Ascending aorta (tissue), 2 donors: ENCODE measurements at regions not wholly inside any gene's neighbourhood (a gene's known extent, or its start where the extent isn't known, plus 50 kb on each side); places are given as distances from the start of the nearest gene placed in this dataset.

Experiments used
- DNase-seq, 2 donors: peaks; one replicate each; pipeline ENCODE4 v3.0.0-alpha.2; 2019; ENCODE audit warnings: low spot score in 2 of 2
- H3K27ac ChIP-seq, 2 donors: fragments of 200-600 bp; sonication (generic); one replicate each; pipeline ENCODE4 v1.5.1; 2016 to 2017; ENCODE audit warnings: mild to moderate bottlenecking in 1 of 2
- H3K27me3 ChIP-seq: fragments of 200-600 bp; sonication (generic); one replicate; pipeline ENCODE4 v1.5.1; 2017
- H3K36me3 ChIP-seq, 2 donors: fragments of 200-600 bp; sonication (generic); one replicate each; pipeline ENCODE4 v1.5.1; 2016
- H3K4me1 ChIP-seq, 2 donors: fragments of 200-600 bp; sonication (generic); one replicate each; pipeline ENCODE4 v1.5.1; 2016 to 2017; ENCODE audit warnings: mild to moderate bottlenecking in 1 of 2
- H3K4me3 ChIP-seq, 2 donors: fragments of 200-600 bp; sonication (generic); one replicate each; pipeline ENCODE4 v1.5.1; 2016 to 2017; ENCODE audit warnings: mild to moderate bottlenecking in 1 of 2
- H3K9me3 ChIP-seq, 2 donors: fragments of 200-600 bp; sonication (generic); one replicate each; pipeline ENCODE4 v1.5.1; 2016
- intact Hi-C: fragments of 100-400 bp; cut with DNase I; formaldehyde crosslinking; loops from one replicate; pipeline ENCODE4 v1.15.1; 2023
- TF ChIP-seq, protein P1 (sequence below), 3 experiments: fragments of 200-600 bp in 2 of 3; fragments of 450-650 bp in 1 of 3; sonication (generic) in 2 of 3; IDR thresholded peaks; one replicate each; pipeline ENCODE4 v1.5.1; 2016 to 2019; ENCODE audit warnings: antibody characterized with exemption in 3 of 3, mild to moderate bottlenecking in 1 of 3, moderate library complexity in 1 of 3

DNA sequence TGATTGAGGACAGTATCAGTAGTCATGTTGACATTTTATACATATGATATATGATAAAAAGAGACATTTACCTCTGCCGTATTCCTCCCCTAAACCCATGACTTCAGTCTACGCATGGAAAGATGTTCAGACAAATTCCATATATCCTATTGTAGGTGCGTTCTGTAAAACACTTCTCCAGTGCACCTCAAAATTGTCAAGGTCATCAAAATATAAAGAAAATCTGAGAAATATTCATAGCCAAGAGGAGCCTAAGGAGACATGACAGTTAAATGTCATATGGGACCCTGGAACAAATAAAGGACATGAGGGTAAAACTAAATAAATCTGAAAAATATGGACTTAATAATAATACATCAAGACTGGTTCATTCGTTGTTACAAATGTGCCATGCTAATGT, 71.5 kb downstream of the CCER1 start:
- no peaks in the 10 kb centered on the region for H3K36me3 ChIP-seq
- H3K4me3 ChIP-seq, result no peak overlapping the region
- H3K4me1 ChIP-seq, result no peaks in the 10 kb centered on the region
- DNase-seq, result no peak
- H3K9me3 ChIP-seq, result no peaks in the 10 kb centered on the region
- TF ChIP-seq, protein P1, sequence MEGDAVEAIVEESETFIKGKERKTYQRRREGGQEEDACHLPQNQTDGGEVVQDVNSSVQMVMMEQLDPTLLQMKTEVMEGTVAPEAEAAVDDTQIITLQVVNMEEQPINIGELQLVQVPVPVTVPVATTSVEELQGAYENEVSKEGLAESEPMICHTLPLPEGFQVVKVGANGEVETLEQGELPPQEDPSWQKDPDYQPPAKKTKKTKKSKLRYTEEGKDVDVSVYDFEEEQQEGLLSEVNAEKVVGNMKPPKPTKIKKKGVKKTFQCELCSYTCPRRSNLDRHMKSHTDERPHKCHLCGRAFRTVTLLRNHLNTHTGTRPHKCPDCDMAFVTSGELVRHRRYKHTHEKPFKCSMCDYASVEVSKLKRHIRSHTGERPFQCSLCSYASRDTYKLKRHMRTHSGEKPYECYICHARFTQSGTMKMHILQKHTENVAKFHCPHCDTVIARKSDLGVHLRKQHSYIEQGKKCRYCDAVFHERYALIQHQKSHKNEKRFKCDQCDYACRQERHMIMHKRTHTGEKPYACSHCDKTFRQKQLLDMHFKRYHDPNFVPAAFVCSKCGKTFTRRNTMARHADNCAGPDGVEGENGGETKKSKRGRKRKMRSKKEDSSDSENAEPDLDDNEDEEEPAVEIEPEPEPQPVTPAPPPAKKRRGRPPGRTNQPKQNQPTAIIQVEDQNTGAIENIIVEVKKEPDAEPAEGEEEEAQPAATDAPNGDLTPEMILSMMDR (IDR thresholded peaks at IDR 0.05), result no peak
- no peaks in the 10 kb centered on the region for H3K27me3 ChIP-seq
- H3K27ac ChIP-seq, result no peak overlapping the region
- intact Hi-C loops, result no loop called here

DNA sequence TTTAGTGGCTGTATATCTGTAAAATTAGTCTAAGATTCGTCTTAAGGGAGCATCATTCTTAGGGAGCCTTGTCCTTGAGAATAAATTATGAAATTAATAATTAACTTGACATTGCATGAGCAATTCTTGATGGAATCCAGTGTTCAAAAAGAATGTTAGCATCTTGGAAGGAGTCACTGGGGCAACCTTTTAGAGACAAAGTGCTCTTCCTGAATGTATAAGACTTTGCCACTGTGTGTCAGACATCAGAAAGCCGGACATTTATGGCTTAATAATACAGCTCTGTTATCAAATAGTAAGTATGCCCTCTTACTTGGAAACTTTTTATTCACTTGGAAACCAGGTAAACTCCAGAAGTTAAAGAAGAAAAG, 83.3 kb downstream of the CCER1 start:
- TF ChIP-seq, protein P1 (IDR thresholded peaks at IDR 0.05), result no peak
- intact Hi-C loops, result no loop called here
- DNase-seq, result no peak

DNA sequence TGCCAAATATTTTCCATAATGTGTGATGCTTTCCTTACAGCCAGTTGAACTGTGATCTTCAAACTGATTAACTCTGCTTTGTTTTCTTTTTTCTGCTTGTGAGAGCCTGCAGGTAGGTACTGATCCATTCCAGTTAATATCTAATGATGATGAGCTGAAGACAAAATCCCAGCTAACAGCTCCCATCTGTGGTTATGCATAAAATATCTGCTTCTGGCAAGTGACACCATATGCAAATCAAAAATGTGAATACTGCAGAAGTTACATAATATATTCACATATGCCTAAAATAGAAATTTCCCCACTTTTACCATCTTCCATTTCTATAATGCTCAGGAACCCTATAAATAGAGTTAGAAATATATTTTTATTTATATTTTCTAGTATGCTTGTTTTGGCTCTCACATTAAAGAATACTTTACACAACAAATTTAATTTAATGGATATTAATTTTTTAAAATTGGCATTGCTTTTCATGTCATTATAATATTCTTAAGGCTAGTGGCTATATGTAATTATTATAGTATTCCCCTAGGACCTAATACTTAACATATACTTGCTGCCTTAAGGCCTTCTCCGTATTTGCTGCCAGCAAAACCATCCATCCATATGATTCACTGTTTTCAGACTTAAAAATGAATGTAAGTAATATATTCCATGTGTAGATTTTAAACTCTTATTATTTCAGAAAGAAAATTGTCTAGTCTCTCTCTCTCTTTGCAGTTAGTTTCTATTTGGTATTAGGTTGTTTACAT, 83.8 kb downstream of the CCER1 start:
- no peak overlapping the region for H3K27ac ChIP-seq
- no peaks in the 10 kb centered on the region for H3K36me3 ChIP-seq
- H3K4me1 ChIP-seq, result no peaks in the 10 kb centered on the region
- intact Hi-C loops, result no loop called here
- H3K4me3 ChIP-seq, result no peak overlapping the region
- H3K9me3 ChIP-seq, result no peaks in the 10 kb centered on the region
- TF ChIP-seq, protein P1 (IDR thresholded peaks at IDR 0.05), result no peak
- DNase-seq, result no peak
- H3K27me3 ChIP-seq, result no peaks in the 10 kb centered on the region

More for the DNA sequence above, 83.3 kb downstream of the CCER1 start:
- Histone ChIP-seq H3K9me3 (no peaks in the 10 kb centered on the region), H3K27me3 (no peaks in the 10 kb centered on the region), H3K4me3 (no peak overlapping the region), H3K27ac (no peak overlapping the region), H3K4me1 (no peaks in the 10 kb centered on the region), H3K36me3 (no peaks in the 10 kb centered on the region)

DNA sequence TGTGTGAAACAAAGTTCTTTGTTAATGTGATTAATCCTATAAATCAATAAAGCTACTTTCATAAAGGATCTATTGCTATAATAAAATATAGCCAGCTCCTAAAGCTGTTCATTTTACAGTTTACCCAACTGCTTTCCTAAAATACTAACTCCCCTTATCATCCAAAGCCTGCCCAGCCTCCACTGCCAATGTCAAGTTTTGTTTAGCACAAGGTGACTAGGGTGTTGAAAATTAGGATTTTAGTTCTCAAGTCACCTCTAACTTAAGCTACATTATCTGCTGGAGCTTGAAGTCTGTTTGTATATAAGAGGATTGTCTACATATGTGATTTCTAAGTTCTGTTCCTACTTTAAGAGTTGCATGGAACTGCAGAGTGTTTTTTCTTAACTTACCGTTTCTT, 86.3 kb downstream of the CCER1 start:
- H3K27ac ChIP-seq, result no peak overlapping the region
- no peaks in the 10 kb centered on the region for H3K4me1 ChIP-seq
- H3K27me3 ChIP-seq, result no peaks in the 10 kb centered on the region
- no peaks in the 10 kb centered on the region for H3K36me3 ChIP-seq
- no peak overlapping the region for H3K4me3 ChIP-seq
- DNase-seq, result no peak
- no peaks in the 10 kb centered on the region for H3K9me3 ChIP-seq
- TF ChIP-seq, protein P1 (IDR thresholded peaks at IDR 0.05), result no peak
- intact Hi-C loops, result no loop called here

DNA sequence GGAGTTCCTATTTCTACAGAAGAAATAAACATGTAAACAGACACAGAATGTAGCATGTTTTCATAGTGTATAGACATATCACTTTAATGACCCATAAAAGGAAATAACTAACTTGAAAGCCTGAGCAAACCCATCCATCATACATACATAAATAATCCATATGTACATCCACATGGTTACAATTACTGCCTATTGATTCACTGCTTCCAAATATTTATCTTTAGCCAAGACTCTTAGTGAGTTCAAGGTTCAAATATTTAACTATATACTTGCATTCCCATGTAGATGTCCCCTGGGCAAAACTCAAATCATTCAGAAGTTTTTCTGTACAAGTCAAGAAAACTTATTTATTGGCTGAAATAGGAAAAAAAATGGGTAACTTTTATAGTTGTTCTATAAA, 95.4 kb downstream of the CCER1 start:
- no peak for DNase-seq
- peaks cover 0 to 4% of the 10 kb centered on the region in 2 donors for H3K9me3 ChIP-seq
- no peak overlapping the region for H3K4me3 ChIP-seq
- H3K27me3 ChIP-seq, result no peaks in the 10 kb centered on the region
- intact Hi-C loops, result no loop called here
- no peak overlapping the region for H3K27ac ChIP-seq
- H3K36me3 ChIP-seq, result no peaks in the 10 kb centered on the region
- TF ChIP-seq, protein P1 (IDR thresholded peaks at IDR 0.05), result no peak
- H3K4me1 ChIP-seq, result no peaks in the 10 kb centered on the region

DNA sequence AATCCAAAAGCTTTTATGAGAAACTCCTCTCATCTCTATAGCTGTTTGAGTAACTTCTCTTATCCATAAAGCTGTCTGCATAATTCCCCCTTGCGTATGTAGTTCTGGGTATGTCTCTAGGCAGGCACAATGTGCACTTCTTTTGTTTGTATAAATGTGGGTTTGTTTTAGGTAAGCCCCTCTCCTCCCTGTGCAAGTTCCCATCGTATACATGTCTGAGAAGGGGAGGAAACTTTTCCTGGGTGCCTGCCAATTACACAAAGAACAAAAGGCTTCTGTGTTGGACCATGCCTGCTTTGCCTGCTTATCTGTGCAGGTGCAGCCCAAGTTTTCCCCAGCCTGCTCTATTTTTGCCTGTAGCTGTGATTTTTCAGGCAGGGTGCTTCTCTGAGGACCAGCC, 96.7 kb downstream of the CCER1 start:
- Histone ChIP-seq H3K9me3 (peaks cover 0 to 4% of the 10 kb centered on the region in 2 donors), H3K4me3 (no peak overlapping the region), H3K4me1 (no peaks in the 10 kb centered on the region), H3K36me3 (no peaks in the 10 kb centered on the region), H3K27ac (no peak overlapping the region), H3K27me3 (no peaks in the 10 kb centered on the region)
- TF ChIP-seq, protein P1 (IDR thresholded peaks at IDR 0.05), result no peak
- intact Hi-C loops, result no loop called here
- no peak for DNase-seq
